IMR-90 (cell line): ENCODE measurements at regions not wholly inside any gene's neighbourhood (a gene's known extent, or its start where the extent isn't known, plus 50 kb on each side); places are given as distances from the start of the nearest gene placed in this dataset.

Experiments used
- BHLHE40 ChIP-seq: fragments of 150-350 bp; IDR thresholded peaks from 2 replicates; pipeline ENCODE4 v1.6.1; 2016; ENCODE audit warnings: mild to moderate bottlenecking, low read depth, low read length
- CHD1 ChIP-seq: IDR thresholded peaks from 2 replicates; pipeline ENCODE4 v1.6.1; 2012; ENCODE audit warnings: low read depth, low read length, improper control_type of control experiment
- FOS ChIP-seq: fragments of 150-350 bp; IDR thresholded peaks from 2 replicates; pipeline ENCODE4 v1.6.1; 2016; ENCODE audit warnings: low read depth, low read length
- MAFK ChIP-seq: IDR thresholded peaks from 2 replicates; pipeline ENCODE4 v1.6.1; 2012; ENCODE audit warnings: low read depth, low read length, improper control_type of control experiment
- MAZ ChIP-seq: IDR thresholded peaks from 2 replicates; pipeline ENCODE4 v1.6.1; 2012; ENCODE audit warnings: low read depth, mild to moderate bottlenecking, low read length, improper control_type of control experiment, moderate library complexity, borderline replicate concordance
- MXI1 ChIP-seq: IDR thresholded peaks from 2 replicates; pipeline ENCODE4 v1.6.1; 2012; ENCODE audit warnings: low read depth, mild to moderate bottlenecking, low read length, moderate library complexity, borderline replicate concordance
- NFE2L2 ChIP-seq: fragments of 150-350 bp; IDR thresholded peaks from 2 replicates; pipeline ENCODE4 v1.6.1; 2016; ENCODE audit warnings: low read depth, mild to moderate bottlenecking, low read length
- POLR2A ChIP-seq: IDR thresholded peaks from 2 replicates; pipeline ENCODE4 v1.6.1; 2012; ENCODE audit warnings: mild to moderate bottlenecking, low read depth, low read length
- RAD21 ChIP-seq: IDR thresholded peaks from 2 replicates; pipeline ENCODE4 v1.6.1; 2012; ENCODE audit warnings: low read length, improper control_type of control experiment
- RCOR1 ChIP-seq: IDR thresholded peaks from 2 replicates; pipeline ENCODE4 v1.6.1; 2012; ENCODE audit warnings: mild to moderate bottlenecking, low read length, improper control_type of control experiment; ENCODE audit not compliant: insufficient replicate concordance
- RFX5 ChIP-seq: IDR thresholded peaks from 2 replicates; pipeline ENCODE4 v1.8.0; 2012; ENCODE audit warnings: low read depth, mild to moderate bottlenecking, low read length, moderate library complexity
- TF ChIP-seq, protein P1 (sequence below): conservative IDR thresholded peaks from 2 replicates; pipeline ENCODE4 v1.5.1; 2012; ENCODE audit warnings: mild to moderate bottlenecking, low read depth, low read length, improper control_type of control experiment
- TF ChIP-seq, protein P2 (sequence below): fragments of 150-350 bp; IDR thresholded peaks from 2 replicates; pipeline ENCODE4 v1.6.1; 2017; ENCODE audit warnings: mild to moderate bottlenecking, antibody characterized with exemption, low read length, low read depth
- TF ChIP-seq, protein P3 (sequence below): fragments of 150-350 bp; IDR thresholded peaks from 2 replicates; pipeline ENCODE4 v1.6.1; 2016; ENCODE audit warnings: low read depth, mild to moderate bottlenecking, low read length, moderate library complexity, borderline replicate concordance

DNA sequence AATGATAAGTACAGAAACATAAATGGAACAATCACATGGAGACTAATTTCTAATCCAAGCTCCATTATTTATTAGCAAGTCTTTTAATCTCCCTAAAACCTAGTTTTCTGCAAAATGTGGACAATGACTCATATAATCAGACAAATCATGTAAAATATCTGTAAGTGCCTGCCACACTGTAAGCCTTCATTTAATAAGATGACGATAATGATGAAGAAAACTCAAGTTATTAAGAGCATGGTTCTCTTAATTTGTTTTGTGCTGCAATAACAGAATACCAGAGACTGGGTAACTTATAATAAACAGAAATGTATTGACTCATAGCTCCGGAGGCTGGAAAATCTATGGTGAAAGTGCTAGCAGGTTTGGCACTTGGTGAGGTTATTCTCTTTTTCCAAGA is 535.3 kb upstream of the LRFN5 start:
- no peak for TF ChIP-seq MXI1
- TF ChIP-seq POLR2A: no peak
- TF ChIP-seq, protein P1, sequence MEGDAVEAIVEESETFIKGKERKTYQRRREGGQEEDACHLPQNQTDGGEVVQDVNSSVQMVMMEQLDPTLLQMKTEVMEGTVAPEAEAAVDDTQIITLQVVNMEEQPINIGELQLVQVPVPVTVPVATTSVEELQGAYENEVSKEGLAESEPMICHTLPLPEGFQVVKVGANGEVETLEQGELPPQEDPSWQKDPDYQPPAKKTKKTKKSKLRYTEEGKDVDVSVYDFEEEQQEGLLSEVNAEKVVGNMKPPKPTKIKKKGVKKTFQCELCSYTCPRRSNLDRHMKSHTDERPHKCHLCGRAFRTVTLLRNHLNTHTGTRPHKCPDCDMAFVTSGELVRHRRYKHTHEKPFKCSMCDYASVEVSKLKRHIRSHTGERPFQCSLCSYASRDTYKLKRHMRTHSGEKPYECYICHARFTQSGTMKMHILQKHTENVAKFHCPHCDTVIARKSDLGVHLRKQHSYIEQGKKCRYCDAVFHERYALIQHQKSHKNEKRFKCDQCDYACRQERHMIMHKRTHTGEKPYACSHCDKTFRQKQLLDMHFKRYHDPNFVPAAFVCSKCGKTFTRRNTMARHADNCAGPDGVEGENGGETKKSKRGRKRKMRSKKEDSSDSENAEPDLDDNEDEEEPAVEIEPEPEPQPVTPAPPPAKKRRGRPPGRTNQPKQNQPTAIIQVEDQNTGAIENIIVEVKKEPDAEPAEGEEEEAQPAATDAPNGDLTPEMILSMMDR: no peak
- no peak for TF ChIP-seq MAFK
- no peak for TF ChIP-seq MAZ
- no peak for TF ChIP-seq RAD21
- TF ChIP-seq BHLHE40: no peak
- TF ChIP-seq, protein P2, sequence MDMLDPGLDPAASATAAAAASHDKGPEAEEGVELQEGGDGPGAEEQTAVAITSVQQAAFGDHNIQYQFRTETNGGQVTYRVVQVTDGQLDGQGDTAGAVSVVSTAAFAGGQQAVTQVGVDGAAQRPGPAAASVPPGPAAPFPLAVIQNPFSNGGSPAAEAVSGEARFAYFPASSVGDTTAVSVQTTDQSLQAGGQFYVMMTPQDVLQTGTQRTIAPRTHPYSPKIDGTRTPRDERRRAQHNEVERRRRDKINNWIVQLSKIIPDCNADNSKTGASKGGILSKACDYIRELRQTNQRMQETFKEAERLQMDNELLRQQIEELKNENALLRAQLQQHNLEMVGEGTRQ: no peak
- no peak for TF ChIP-seq CHD1
- TF ChIP-seq FOS: no peak
- TF ChIP-seq RFX5: no peak
- TF ChIP-seq, protein P3, sequence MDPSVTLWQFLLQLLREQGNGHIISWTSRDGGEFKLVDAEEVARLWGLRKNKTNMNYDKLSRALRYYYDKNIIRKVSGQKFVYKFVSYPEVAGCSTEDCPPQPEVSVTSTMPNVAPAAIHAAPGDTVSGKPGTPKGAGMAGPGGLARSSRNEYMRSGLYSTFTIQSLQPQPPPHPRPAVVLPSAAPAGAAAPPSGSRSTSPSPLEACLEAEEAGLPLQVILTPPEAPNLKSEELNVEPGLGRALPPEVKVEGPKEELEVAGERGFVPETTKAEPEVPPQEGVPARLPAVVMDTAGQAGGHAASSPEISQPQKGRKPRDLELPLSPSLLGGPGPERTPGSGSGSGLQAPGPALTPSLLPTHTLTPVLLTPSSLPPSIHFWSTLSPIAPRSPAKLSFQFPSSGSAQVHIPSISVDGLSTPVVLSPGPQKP: no peak
- TF ChIP-seq RCOR1: no peak
- no peak for TF ChIP-seq NFE2L2
